ENCODE measurements at regions not wholly inside any gene's neighbourhood (a gene's known extent, or its start where the extent isn't known, plus 50 kb on each side); places are given as distances from the start of the nearest gene placed in this dataset.
"Not testable (repeated sequence)": the region's sequence is repeated elsewhere in the genome, so short reads cannot be mapped to it uniquely, and the experiment has no call there.

- Histone ChIP-seq H3F3A (ENCODE audit: insufficient read depth, low read length) (no peaks in the 10 kb centered on the region), H2AFZ (ENCODE audit: low read length) (no peak overlapping the region), H3K27me3 (ENCODE audit: insufficient read depth, low read length) (no peaks in the 10 kb centered on the region), H3K9me2 (ENCODE audit: low read depth, low read length) (no peaks in the 10 kb centered on the region), H3K4me2 (ENCODE audit: low read length) (no peak overlapping the region), H3K9ac (ENCODE audit: low read length) (no peak overlapping the region), H3K36me3 (ENCODE audit: insufficient read depth, low read length) (no peaks in the 10 kb centered on the region), H3K27ac (ENCODE audit: low read depth, low read length, poor library complexity, severe bottlenecking) (no peak overlapping the region), H3K4me3 (ENCODE audit: low read depth, low read length, poor library complexity, severe bottlenecking) (no peak overlapping the region), H3K9me3 (ENCODE audit: low read length) (no peaks in the 10 kb centered on the region), H4K20me1 (ENCODE audit: insufficient read depth, low read length) (no peaks in the 10 kb centered on the region), H3K4me1 (ENCODE audit: insufficient read depth, low read length, severe bottlenecking) (no peaks in the 10 kb centered on the region), H3K79me2 (ENCODE audit: insufficient read depth, low read length) (no peaks in the 10 kb centered on the region)
- no peak for TF ChIP-seq EZH2 (IDR thresholded peaks at IDR 0.05; ENCODE audit: borderline replicate concordance, low read length)
- TF ChIP-seq, protein P1, sequence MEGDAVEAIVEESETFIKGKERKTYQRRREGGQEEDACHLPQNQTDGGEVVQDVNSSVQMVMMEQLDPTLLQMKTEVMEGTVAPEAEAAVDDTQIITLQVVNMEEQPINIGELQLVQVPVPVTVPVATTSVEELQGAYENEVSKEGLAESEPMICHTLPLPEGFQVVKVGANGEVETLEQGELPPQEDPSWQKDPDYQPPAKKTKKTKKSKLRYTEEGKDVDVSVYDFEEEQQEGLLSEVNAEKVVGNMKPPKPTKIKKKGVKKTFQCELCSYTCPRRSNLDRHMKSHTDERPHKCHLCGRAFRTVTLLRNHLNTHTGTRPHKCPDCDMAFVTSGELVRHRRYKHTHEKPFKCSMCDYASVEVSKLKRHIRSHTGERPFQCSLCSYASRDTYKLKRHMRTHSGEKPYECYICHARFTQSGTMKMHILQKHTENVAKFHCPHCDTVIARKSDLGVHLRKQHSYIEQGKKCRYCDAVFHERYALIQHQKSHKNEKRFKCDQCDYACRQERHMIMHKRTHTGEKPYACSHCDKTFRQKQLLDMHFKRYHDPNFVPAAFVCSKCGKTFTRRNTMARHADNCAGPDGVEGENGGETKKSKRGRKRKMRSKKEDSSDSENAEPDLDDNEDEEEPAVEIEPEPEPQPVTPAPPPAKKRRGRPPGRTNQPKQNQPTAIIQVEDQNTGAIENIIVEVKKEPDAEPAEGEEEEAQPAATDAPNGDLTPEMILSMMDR (IDR thresholded peaks at IDR 0.05; ENCODE audit: low read length), result no peak
Observed at GRCh38 chr12:59059088-59059935, 139.0 kb upstream of the LRIG3 start.

- H3K9me2 ChIP-seq (ENCODE audit: low read depth, low read length), result no peaks in the 10 kb centered on the region
- H3F3A ChIP-seq (ENCODE audit: insufficient read depth, low read length), result no peaks in the 10 kb centered on the region
- H3K36me3 ChIP-seq (ENCODE audit: insufficient read depth, low read length), result no peaks in the 10 kb centered on the region
Observed at GRCh38 chr12:59056966-59057365, 136.7 kb upstream of the LRIG3 start.

DNA sequence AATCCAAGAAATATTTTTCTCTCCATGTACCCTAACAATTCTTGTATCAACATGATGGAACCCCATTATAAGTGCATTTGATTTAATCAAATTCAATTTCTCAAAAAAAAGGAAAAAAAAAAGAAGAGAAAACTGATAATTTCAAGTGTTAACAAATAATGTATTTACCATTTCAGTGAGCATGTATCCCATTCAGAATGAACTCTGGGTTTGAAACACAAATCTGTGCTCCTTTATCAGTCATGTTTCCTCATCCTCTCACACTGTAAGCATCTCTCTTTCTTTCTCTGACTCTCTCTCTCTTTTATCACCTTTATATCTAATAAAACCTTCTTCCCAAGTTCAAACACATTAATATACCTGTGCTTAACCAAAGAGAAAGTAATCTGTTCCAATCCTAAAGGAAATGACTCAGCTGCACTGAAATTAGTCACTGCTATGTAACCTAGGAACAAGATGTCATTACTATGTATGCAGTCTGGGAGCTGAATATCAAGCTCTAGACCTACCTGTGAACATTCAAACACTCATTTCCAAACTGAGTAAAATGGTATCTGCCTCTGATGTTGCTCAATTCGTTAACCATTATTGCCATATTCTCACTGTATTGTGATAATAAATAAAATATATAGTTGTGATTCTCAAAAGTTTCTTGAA lies 135.0 kb upstream of the LRIG3 start:
- Histone ChIP-seq H3K27me3 (ENCODE audit: insufficient read depth, low read length) (no peaks in the 10 kb centered on the region), H4K20me1 (ENCODE audit: insufficient read depth, low read length) (no peaks in the 10 kb centered on the region), H3K9me2 (ENCODE audit: low read depth, low read length) (no peaks in the 10 kb centered on the region), H3K36me3 (ENCODE audit: insufficient read depth, low read length) (no peaks in the 10 kb centered on the region), H2AFZ (ENCODE audit: low read length) (no peak overlapping the region), H3K9ac (ENCODE audit: low read length) (no peak overlapping the region), H3K4me1 (ENCODE audit: insufficient read depth, low read length, severe bottlenecking) (no peaks in the 10 kb centered on the region), H3F3A (ENCODE audit: insufficient read depth, low read length) (no peaks in the 10 kb centered on the region), H3K27ac (ENCODE audit: low read depth, low read length, poor library complexity, severe bottlenecking) (no peak overlapping the region), H3K4me2 (ENCODE audit: low read length) (no peak overlapping the region), H3K79me2 (ENCODE audit: insufficient read depth, low read length) (no peaks in the 10 kb centered on the region), H3K4me3 (ENCODE audit: low read depth, low read length, poor library complexity, severe bottlenecking) (no peak overlapping the region), H3K9me3 (ENCODE audit: low read length) (no peaks in the 10 kb centered on the region)
- TF ChIP-seq, protein P1 (IDR thresholded peaks at IDR 0.05; ENCODE audit: low read length), result no peak
- TF ChIP-seq EZH2 (IDR thresholded peaks at IDR 0.05; ENCODE audit: borderline replicate concordance, low read length), result no peak

More at GRCh38 chr12:59056966-59057365, 136.7 kb upstream of the LRIG3 start:
- Histone ChIP-seq H3K9ac (ENCODE audit: low read length) (no peak overlapping the region), H3K4me1 (ENCODE audit: insufficient read depth, low read length, severe bottlenecking) (no peaks in the 10 kb centered on the region), H3K27ac (ENCODE audit: low read depth, low read length, poor library complexity, severe bottlenecking) (no peak overlapping the region), H3K4me2 (ENCODE audit: low read length) (no peak overlapping the region), H4K20me1 (ENCODE audit: insufficient read depth, low read length) (no peaks in the 10 kb centered on the region), H3K79me2 (ENCODE audit: insufficient read depth, low read length) (no peaks in the 10 kb centered on the region), H3K9me3 (ENCODE audit: low read length) (no peaks in the 10 kb centered on the region), H2AFZ (ENCODE audit: low read length) (no peak overlapping the region), H3K4me3 (ENCODE audit: low read depth, low read length, poor library complexity, severe bottlenecking) (no peak overlapping the region), H3K27me3 (ENCODE audit: insufficient read depth, low read length) (no peaks in the 10 kb centered on the region)
- TF ChIP-seq, protein P1 (IDR thresholded peaks at IDR 0.05; ENCODE audit: low read length), result no peak

- not testable (repeated sequence) for H3K79me2 ChIP-seq (ENCODE audit: insufficient read depth, low read length); H3K27me3 ChIP-seq (ENCODE audit: insufficient read depth, low read length); H3K4me3 ChIP-seq (ENCODE audit: low read depth, low read length, poor library complexity, severe bottlenecking); H2AFZ ChIP-seq (ENCODE audit: low read length); H3K4me1 ChIP-seq (ENCODE audit: insufficient read depth, low read length, severe bottlenecking); H4K20me1 ChIP-seq (ENCODE audit: insufficient read depth, low read length); H3K4me2 ChIP-seq (ENCODE audit: low read length); H3K9me2 ChIP-seq (ENCODE audit: low read depth, low read length); H3K36me3 ChIP-seq (ENCODE audit: insufficient read depth, low read length); H3K27ac ChIP-seq (ENCODE audit: low read depth, low read length, poor library complexity, severe bottlenecking); H3K9me3 ChIP-seq (ENCODE audit: low read length); H3K9ac ChIP-seq (ENCODE audit: low read length); H3F3A ChIP-seq (ENCODE audit: insufficient read depth, low read length)
Observed at GRCh38 chr12:59053266-59053899, 133.1 kb upstream of the LRIG3 start.

Measured in OCI-LY1 (cell line).